Muscle of back (tissue), 3 donors: ENCODE measurements at regions not wholly inside any gene's neighbourhood (a gene's known extent, or its start where the extent isn't known, plus 50 kb on each side); places are given as distances from the start of the nearest gene placed in this dataset.
"Not testable (repeated sequence)": the region's sequence is repeated elsewhere in the genome, so short reads cannot be mapped to it uniquely, and the experiment has no call there.

Source experiments
- DNase-seq, 3 donors: peaks; one replicate each; pipeline versions ENCODE4 v3.0.0 to v3.0.0-alpha.2; 2013

GRCh38 chr7:87007038-87007437, 52.4 kb downstream of the ELAPOR2 start:
- no peak for DNase-seq

GRCh38 chr7:87004956-87005355, 54.5 kb downstream of the ELAPOR2 start:
- no peak for DNase-seq

GRCh38 chr7:87003872-87004798, 55.3 kb downstream of the ELAPOR2 start:
- no peak for DNase-seq

GRCh38 chr7:87001214-87001613, 58.2 kb downstream of the ELAPOR2 start:
- DNase-seq: no peak

DNA sequence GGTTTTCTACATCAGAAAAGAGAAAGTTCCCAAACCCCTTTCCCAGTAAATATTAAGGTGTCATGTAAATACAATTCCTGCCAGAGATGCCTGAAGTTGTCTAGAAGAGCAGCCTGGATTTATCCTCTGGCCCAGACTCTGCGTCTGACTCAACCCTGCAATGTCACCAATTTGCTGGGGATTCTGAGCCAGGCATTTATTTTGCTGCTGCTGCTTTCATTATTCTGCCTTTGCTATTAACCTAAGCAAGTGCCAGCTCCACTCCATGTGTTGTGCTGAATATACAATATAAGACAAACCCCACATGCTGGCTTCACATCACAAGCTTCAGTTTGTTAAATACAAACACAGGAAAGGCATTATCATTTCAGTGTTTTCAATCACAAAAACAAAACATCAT, 59.1 kb downstream of the ELAPOR2 start:
- DNase-seq: no peak

- no peak for DNase-seq
Observed at GRCh38 chr7:86999750-87000149, 59.7 kb downstream of the ELAPOR2 start.

- no peak for DNase-seq
Observed at GRCh38 chr7:86995814-86996213, 63.6 kb downstream of the ELAPOR2 start.

GRCh38 chr7:86995052-86995725, 64.3 kb downstream of the ELAPOR2 start:
- no peak for DNase-seq

DNA sequence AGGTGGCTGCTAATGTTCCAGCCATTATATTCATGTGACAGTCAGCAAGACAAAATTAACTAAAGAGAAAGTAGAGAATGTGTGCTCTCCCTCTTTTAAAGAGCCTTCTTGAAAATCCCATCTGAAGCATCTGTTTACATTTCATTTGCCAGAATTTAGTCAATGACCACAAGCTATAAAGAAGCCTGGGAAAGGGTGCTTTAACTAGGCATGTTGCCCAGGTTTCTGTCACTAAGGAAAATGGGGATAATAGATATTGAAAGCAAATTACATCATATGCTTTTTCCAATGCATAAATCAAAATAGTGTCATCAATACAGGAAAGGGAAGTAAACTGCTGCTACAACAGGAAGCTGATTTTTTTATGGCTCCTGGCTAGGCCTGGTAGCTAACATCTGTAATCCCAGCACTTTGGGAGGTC, 67.7 kb downstream of the ELAPOR2 start:
- DNase-seq: peak in 1 of 3 donors; percentile 31

DNA sequence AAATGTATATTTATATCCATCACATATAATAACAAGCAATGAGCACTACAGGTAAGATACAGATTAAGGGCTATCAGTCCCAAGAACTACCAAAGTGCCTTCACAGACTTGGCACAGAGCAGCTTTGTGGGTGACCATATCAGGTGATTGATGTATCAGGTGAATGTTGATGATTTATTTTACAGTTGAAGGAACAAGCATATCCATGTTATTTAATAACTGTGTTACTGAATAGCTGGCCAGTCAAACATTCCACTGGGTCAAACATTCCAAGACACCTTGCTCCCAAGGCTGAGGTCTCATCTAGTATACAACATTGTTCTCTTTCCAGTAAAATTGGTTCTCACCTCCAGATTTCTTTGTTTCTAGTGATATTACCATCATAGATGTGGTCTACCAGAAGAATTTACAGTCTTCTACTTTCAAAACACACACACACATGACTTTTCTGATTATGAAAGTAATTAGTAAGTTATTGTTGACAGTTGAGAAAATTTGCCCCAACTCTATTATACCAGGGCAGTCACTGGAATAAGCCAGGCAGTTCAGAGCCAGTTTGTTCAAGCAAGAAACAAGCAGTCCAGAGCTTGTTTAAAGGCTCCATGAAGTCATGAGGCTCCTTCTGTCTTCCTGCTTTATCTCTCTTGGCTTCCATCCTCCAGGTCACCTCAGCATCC, 68.2 kb downstream of the ELAPOR2 start:
- no peak for DNase-seq

- DNase-seq: no peak
Observed at GRCh38 chr7:86989407-86989806, 70.0 kb downstream of the ELAPOR2 start.

- DNase-seq: not testable (repeated sequence)
Observed at GRCh38 chr7:86987834-86988233, 71.6 kb downstream of the ELAPOR2 start.

- not testable (repeated sequence) for DNase-seq
Observed at GRCh38 chr7:86987358-86987757, 72.1 kb downstream of the ELAPOR2 start.

GRCh38 chr7:86985342-86985741, 74.1 kb downstream of the ELAPOR2 start:
- DNase-seq: not testable (repeated sequence)

GRCh38 chr7:86983654-86984053, 75.8 kb downstream of the ELAPOR2 start:
- DNase-seq: not testable (repeated sequence)

DNA sequence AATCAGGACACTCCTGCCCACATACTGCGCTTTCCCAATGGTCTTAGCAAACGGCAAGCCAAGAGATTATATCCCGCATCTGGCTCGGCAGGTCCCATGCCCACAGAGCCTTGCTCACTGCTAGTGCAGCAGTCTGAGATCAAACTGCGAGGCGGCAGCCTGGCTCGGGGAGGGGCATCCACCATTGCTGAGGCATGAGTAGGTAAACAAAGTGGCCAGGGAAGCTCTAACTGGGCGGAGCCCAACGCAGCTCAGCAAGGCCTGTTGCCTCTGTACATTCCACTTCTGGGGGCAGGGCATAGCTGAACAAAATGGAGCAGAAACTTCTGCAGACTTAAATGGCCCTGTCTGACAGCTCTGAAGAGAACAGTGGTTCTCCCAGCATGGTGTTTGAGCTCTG, 77.5 kb downstream of the ELAPOR2 start:
- DNase-seq: not testable (repeated sequence)

GRCh38 chr7:86981127-86981526, 78.3 kb downstream of the ELAPOR2 start:
- no peak for DNase-seq

DNA sequence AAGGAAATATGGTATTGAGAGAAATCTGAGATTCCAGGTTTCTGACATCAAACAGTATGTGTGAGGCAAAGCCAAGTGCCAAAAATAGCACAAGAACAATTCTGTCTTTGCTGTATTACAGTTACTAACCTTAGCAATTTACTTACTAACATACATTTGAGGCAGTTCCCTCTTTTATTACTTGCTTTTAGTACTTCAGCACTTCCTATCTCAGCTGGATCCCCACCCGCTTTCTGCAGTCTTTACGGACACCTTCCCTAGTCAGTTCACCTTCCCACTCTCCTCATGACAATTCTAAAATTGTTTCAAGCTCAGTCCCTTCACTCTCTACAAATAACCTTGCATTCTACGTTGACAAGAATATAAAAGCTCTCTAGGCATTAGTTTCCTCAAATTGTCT, 79.2 kb downstream of the ELAPOR2 start:
- DNase-seq: no peak

GRCh38 chr7:86978808-86979506, 80.5 kb downstream of the ELAPOR2 start:
- DNase-seq: no peak

GRCh38 chr7:86976958-86977357, 82.5 kb downstream of the ELAPOR2 start:
- DNase-seq: no peak

- DNase-seq: no peak
Observed at GRCh38 chr7:86975914-86976313, 83.5 kb downstream of the ELAPOR2 start.

GRCh38 chr7:86975449-86975848, 84.0 kb downstream of the ELAPOR2 start:
- DNase-seq: no peak
